HepG2 (cell line): ENCODE measurements at regions not wholly inside any gene's neighbourhood (a gene's known extent, or its start where the extent isn't known, plus 50 kb on each side); places are given as distances from the start of the nearest gene placed in this dataset.

Experiments used
- ATAC-seq: fragments of 200-7000 bp; cut with Tn5 transposase; 3 replicates; pipeline ENCODE4 v1.9.1; 2020; ENCODE audit warnings: mild to moderate bottlenecking, moderate library complexity
- BruUV-seq: library from RNA; stranded (reverse); fragments of 400-500 nt; replicated peaks from 2 replicates; lab custom pipeline; 2021; lab: Mats Ljungman, UMichigan
- CTCF ChIA-PET: fragments of 300-600 bp; formaldehyde crosslinking; extraction: SDS; loops from one replicate; lab custom pipeline; 2021; ENCODE audit warnings: low total read pairs, inconsistent platforms, low intra/inter-chr PET ratio; lab: Yijun Ruan, JAX
- POLR2A ChIA-PET: fragments of 350-600 bp; sonication (Branson Sonifier 250); formaldehyde crosslinking; loops from one replicate; lab custom pipeline; 2020; ENCODE audit warnings: antibody characterized with exemption, inconsistent platforms; lab: Yijun Ruan, JAX
- DNase-seq: peaks from one replicate; pipeline ENCODE4 v3.0.0-alpha.2; 2015; ENCODE audit warnings: low spot score
- FAIRE-seq: peaks from 3 replicates; lab custom pipeline; 2011; peaks lifted over from hg19 to GRCh38; lab: Jason Lieb, UNC
- H2AFZ ChIP-seq: one replicate; pipeline ENCODE4 v1.6.1; 2011; ENCODE audit warnings: low read length, inconsistent platforms
- H3K27ac ChIP-seq: fragments of 300-600 bp; 3 replicates; pipeline ENCODE4 v1.8.0; 2011; ENCODE audit warnings: mixed run types, mild to moderate bottlenecking, mixed read lengths, low read length, inconsistent platforms; ENCODE audit not compliant: insufficient read depth; ENCODE audit errors: extremely low read length
- H3K27me3 ChIP-seq, 2 experiments: fragments of 200-600 bp in 1 of 2; 2 replicates in 1 of 2; 3 replicates in 1 of 2; pipeline versions ENCODE4 v1.6.0 to v1.8.0; 2011; ENCODE audit warnings: low read length in 2 of 2, mild to moderate bottlenecking in 2 of 2, moderate library complexity in 2 of 2, inconsistent platforms in 1 of 2; ENCODE audit not compliant: insufficient read depth in 2 of 2, control insufficient read depth in 1 of 2
- H3K36me3 ChIP-seq, 2 experiments: fragments of 200-600 bp in 1 of 2; replicated peaks in 1 of 2; 2 replicates in 1 of 2; 3 replicates in 1 of 2; pipeline versions ENCODE4 v1.5.1 to v1.8.0; 2011; ENCODE audit warnings: low read length in 2 of 2, inconsistent platforms in 1 of 2; ENCODE audit not compliant: insufficient read depth in 2 of 2, control insufficient read depth in 1 of 2
- H3K4me1 ChIP-seq: 2 replicates; pipeline ENCODE4 v1.5.1; 2012; ENCODE audit warnings: low read length, inconsistent platforms; ENCODE audit not compliant: insufficient read depth
- H3K4me2 ChIP-seq: 2 replicates; pipeline ENCODE4 v1.6.0; 2011; ENCODE audit warnings: low read depth, low read length, inconsistent platforms
- H3K4me3 ChIP-seq, 3 experiments: fragments of 200-600 bp in 1 of 3; sonication (generic), shearing (Covaris generic) in 1 of 3; replicated peaks in 1 of 3; 2 replicates each; pipeline ENCODE4 v1.5.1; 2011 to 2016; ENCODE audit warnings: low read length in 3 of 3, inconsistent platforms in 2 of 3, low read depth in 2 of 3, mild to moderate bottlenecking in 2 of 3, control low read depth in 1 of 3, mixed read lengths in 1 of 3; ENCODE audit not compliant: insufficient read depth in 1 of 3
- H3K79me2 ChIP-seq: one replicate; pipeline ENCODE4 v1.6.1; 2011; ENCODE audit warnings: low read length, inconsistent platforms; ENCODE audit not compliant: insufficient read depth
- H3K9ac ChIP-seq: 2 replicates; pipeline ENCODE4 v1.6.0; 2011; ENCODE audit warnings: mild to moderate bottlenecking, low read depth, low read length, inconsistent platforms; ENCODE audit not compliant: insufficient read depth
- H3K9me3 ChIP-seq: 2 replicates; pipeline ENCODE4 v1.5.1; 2012; ENCODE audit warnings: mild to moderate bottlenecking, low read length
- H4K20me1 ChIP-seq: 2 replicates; pipeline ENCODE4 v1.6.0; 2011; ENCODE audit warnings: inconsistent platforms, mild to moderate bottlenecking, low read length, moderate library complexity; ENCODE audit not compliant: insufficient read depth
- ARHGAP35 ChIP-seq: sonication (generic); formaldehyde crosslinking; IDR thresholded peaks from 2 replicates; pipeline ENCODE4 v1.9.0; 2022; ENCODE audit warnings: mild to moderate bottlenecking, inconsistent platforms, moderate library complexity, missing genetic modification reagents, borderline replicate concordance
- ATF1 ChIP-seq: IDR thresholded peaks from 2 replicates; pipeline ENCODE4 v1.6.1; 2016; ENCODE audit warnings: mild to moderate bottlenecking, control low read depth
- HMG20A ChIP-seq: IDR thresholded peaks from 2 replicates; pipeline ENCODE4 v1.6.1; 2016; ENCODE audit warnings: borderline replicate concordance
- NFRKB ChIP-seq: fragments of 450-650 bp; IDR thresholded peaks from 2 replicates; pipeline ENCODE4 v1.6.1; 2017
- SAP130 ChIP-seq: IDR thresholded peaks from 2 replicates; pipeline ENCODE4 v1.6.1; 2016; ENCODE audit warnings: low read depth
- THAP7 ChIP-seq: sonication (generic); formaldehyde crosslinking; IDR thresholded peaks from 2 replicates; pipeline ENCODE4 v1.8.1; 2023; ENCODE audit warnings: mild to moderate bottlenecking, missing genetic modification reagents
- ZFAT ChIP-seq: sonication (generic); formaldehyde crosslinking; conservative IDR thresholded peaks from 2 replicates; pipeline ENCODE4 v1.8.1; 2023; ENCODE audit warnings: missing genetic modification reagents, inconsistent platforms
- ZNF281 ChIP-seq: sonication (generic); formaldehyde crosslinking; IDR thresholded peaks from 2 replicates; pipeline ENCODE4 v1.4.0; 2020; ENCODE audit warnings: missing genetic modification reagents, borderline replicate concordance
- ZNF607 ChIP-seq: sonication (generic); formaldehyde crosslinking; IDR thresholded peaks from 2 replicates; pipeline ENCODE4 v1.5.1; 2020; ENCODE audit warnings: missing genetic modification reagents, mild to moderate bottlenecking, borderline replicate concordance
- ZSCAN31 ChIP-seq: sonication (generic); formaldehyde crosslinking; IDR thresholded peaks from 2 replicates; pipeline ENCODE4 v1.5.0; 2020; ENCODE audit warnings: low read depth, mild to moderate bottlenecking, missing genetic modification reagents
- WGBS: methylation state at CpG from one replicate; pipeline ENCODE4 v1.1.6; 2017; ENCODE audit warnings: low lambda C conversion rate; 5-methylcytosine and 5-hydroxymethylcytosine counted together
- in situ Hi-C: cut with HindIII; loops from 2 replicates; pipeline ENCODE4 v1.10.0; 2017; ENCODE audit warnings: low pct_unique_long_range_greater_than_20kb; ENCODE audit not compliant: extremely low pct_ligation_motif_present
- intact Hi-C: fragments of 100-400 bp; cut with micrococcal nuclease; formaldehyde crosslinking; loops from one replicate; pipeline ENCODE4 v1.10.0; 2022; ENCODE audit not compliant: unreplicated experiment
- TF ChIP-seq, protein P1 (sequence below): sonication (generic); formaldehyde crosslinking; IDR thresholded peaks from 2 replicates; pipeline ENCODE4 v1.5.0; 2020; ENCODE audit warnings: missing genetic modification reagents
- TF ChIP-seq, protein P2 (sequence below): sonication (generic); formaldehyde crosslinking; IDR thresholded peaks from 2 replicates; pipeline ENCODE4 v1.9.0; 2021; ENCODE audit warnings: missing genetic modification reagents, borderline replicate concordance
- TF ChIP-seq, protein P3 (sequence below): IDR thresholded peaks from 2 replicates; pipeline ENCODE4 v1.6.1; 2016; ENCODE audit warnings: low read depth

DNA sequence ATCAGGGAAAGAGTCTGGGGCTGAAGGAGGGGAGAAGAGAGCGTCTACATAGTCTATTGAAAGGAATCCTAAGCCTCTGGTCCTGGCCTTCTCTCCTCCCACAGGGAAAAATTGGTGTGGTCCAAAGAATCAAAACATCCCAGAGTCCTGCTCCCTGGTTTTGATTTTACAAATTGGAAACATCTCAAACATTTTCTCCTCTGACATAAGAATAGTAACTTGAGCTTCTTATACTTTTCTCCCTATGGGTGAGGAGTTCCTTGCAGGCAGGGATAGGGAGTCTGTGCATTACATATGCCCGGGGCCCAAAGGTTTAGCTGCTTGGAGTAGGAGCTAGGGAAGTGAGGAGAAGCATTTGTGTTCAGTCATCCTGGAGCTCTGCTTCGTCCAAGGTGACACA, 120.0 kb upstream of the GGTLC1 start:
- no peaks in the 10 kb centered on the region for H3K4me1 ChIP-seq

More for the DNA sequence above, 120.0 kb upstream of the GGTLC1 start:
- Histone ChIP-seq H4K20me1 (no peaks in the 10 kb centered on the region), H2AFZ (no peak overlapping the region), H3K79me2 (no peaks in the 10 kb centered on the region), H3K27me3 (no peaks in the 10 kb centered on the region), H3K36me3 (no peaks in the 10 kb centered on the region), H3K9me3 (no peaks in the 10 kb centered on the region), H3K4me2 (no peak overlapping the region), H3K9ac (no peak overlapping the region), H3K27ac (no peak overlapping the region), H3K4me3 (no peak overlapping the region)
- intact Hi-C loops (no loop called here), in situ Hi-C loops (no loop called here)
- ATAC-seq = no peak
- no peak for FAIRE-seq
- WGBS = 7% methylated on average over 3 of the region's 3 CpGs
- ChIA-PET POLR2A (no interaction called here), CTCF (no interaction called here)
- no peak for DNase-seq
- TF ChIP-seq, protein P1, sequence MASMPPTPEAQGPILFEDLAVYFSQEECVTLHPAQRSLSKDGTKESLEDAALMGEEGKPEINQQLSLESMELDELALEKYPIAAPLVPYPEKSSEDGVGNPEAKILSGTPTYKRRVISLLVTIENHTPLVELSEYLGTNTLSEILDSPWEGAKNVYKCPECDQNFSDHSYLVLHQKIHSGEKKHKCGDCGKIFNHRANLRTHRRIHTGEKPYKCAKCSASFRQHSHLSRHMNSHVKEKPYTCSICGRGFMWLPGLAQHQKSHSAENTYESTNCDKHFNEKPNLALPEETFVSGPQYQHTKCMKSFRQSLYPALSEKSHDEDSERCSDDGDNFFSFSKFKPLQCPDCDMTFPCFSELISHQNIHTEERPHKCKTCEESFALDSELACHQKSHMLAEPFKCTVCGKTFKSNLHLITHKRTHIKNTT (CRISPR knock-in tag) = no peak
- TF ChIP-seq ZNF281 (CRISPR knock-in tag) (no peak), SAP130 (CRISPR knock-in tag) (no peak), ARHGAP35 (CRISPR knock-in tag) (no peak), THAP7 (CRISPR knock-in tag) (no peak), ZNF607 (CRISPR knock-in tag) (no peak), NFRKB (no peak), ZFAT (CRISPR knock-in tag) (no peak), HMG20A (CRISPR knock-in tag) (no peak), ATF1 (CRISPR knock-in tag) (no peak), ZSCAN31 (no peak)
- TF ChIP-seq, protein P2, sequence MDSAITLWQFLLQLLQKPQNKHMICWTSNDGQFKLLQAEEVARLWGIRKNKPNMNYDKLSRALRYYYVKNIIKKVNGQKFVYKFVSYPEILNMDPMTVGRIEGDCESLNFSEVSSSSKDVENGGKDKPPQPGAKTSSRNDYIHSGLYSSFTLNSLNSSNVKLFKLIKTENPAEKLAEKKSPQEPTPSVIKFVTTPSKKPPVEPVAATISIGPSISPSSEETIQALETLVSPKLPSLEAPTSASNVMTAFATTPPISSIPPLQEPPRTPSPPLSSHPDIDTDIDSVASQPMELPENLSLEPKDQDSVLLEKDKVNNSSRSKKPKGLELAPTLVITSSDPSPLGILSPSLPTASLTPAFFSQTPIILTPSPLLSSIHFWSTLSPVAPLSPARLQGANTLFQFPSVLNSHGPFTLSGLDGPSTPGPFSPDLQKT (CRISPR knock-in tag) = no peak
- TF ChIP-seq, protein P3, sequence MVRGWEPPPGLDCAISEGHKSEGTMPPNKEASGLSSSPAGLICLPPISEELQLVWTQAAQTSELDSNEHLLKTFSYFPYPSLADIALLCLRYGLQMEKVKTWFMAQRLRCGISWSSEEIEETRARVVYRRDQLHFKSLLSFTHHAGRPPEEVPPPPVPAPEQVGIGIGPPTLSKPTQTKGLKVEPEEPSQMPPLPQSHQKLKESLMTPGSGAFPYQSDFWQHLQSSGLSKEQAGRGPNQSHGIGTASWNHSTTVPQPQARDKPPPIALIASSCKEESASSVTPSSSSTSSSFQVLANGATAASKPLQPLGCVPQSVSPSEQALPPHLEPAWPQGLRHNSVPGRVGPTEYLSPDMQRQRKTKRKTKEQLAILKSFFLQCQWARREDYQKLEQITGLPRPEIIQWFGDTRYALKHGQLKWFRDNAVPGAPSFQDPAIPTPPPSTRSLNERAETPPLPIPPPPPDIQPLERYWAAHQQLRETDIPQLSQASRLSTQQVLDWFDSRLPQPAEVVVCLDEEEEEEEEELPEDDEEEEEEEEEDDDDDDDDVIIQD (CRISPR knock-in tag) = no peak
- no TSS peak for BruUV-seq
